ENCODE measurements at regions not wholly inside any gene's neighbourhood (a gene's known extent, or its start where the extent isn't known, plus 50 kb on each side); places are given as distances from the start of the nearest gene placed in this dataset.
"Not testable (repeated sequence)": the region's sequence is repeated elsewhere in the genome, so short reads cannot be mapped to it uniquely, and the experiment has no call there.

DNA sequence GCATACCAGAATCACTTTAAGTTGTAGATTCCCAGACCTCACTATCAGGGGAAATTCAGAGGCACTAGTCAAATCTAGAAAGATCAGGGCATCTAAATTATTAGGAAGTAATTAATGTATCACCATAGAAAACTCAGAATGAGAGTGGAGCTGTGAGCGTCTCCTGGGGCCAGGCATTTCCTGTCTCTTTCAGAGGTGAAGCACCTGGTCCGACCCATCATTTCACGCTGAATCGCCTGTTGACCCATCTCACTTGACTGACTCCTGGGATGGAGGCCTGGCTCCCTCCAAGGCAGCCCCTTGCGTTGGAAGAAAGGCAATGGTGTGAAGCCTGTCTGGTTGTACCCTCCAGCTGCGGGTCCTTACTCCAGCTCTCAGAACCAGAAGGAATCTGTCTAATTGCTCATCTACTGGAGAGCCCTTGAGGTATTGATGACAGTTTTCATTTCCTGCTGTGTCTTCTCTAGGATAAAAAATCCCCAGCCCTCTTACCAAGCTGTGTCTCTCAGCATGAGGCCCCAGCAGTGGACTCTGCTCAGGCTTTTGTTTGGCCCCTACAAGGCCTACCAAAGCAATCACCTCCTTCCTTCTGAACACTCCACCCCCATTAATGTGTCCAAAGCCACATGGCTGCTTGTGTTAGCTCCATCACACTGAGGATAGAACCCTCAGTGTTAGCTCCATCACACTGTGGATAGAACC, 93.2 kb upstream of the SYT13 start:
- no peak for DNase-seq

DNA sequence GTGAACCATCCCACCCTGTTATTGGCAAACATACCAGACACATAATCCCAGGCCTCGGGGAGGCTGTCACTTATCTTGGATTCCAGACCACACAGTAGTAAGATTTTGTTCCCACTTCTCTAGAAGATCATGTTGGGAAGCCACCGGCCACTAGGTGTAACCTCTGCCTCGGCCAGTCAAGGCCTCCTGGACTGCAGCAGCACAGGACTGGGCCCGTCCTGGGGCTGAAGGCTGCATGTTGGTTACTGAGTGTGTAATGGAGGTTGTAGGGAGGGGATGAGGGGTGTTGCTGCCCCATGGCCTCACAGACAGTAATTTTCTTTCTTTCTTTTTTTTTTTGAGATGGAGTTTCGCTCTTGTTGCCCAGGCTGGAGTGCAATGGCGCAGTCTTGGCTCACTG, 92.4 kb upstream of the SYT13 start:
- no peak for DNase-seq

GRCh38 chr11:45374653-45375059, 88.5 kb upstream of the SYT13 start:
- DNase-seq = no peak

DNA sequence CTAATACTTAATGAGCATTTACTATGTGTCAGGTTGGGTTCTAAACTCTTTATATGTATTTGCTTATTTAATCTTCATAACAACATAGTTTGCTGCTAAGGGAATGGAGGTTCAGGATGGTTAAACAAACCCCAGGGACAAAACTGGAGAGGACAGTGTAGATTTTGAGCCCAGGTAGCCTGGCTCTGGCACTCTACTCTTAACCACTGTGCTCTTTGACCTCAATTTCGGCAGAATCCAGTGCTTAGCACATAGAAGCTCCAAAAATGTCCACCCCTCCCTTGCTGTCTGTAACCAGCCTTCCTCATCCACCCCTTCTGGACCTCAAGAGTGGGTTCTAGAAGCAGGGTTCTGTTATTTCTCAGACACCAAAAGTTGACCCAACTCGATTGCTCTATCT, 88.0 kb upstream of the SYT13 start:
- DNase-seq = no peak

DNA sequence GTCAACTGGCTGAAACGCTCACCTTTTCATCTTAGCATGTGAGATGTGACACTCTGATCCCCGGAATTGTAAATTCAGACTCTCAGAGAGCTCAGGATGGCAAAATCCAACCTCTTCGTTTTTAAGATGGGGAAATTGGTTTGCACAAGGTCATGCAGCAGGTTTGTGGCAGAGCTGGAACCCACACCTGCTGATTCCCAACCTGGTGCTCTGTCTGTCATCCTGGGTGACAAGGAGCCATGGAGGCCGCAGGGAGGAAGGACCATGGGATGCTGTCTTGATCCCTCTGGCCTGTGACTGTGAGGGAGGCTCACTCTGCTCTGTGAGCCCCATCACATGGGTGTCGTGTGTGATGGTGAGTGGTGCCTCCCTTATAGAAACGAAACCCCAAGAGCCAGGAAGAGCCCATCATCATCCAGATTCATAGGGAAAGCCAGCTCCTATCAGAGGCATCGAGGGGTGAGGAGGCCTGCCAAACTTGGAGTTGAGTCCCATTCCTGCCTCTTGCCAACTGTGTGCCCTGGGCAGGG, 87.4 kb upstream of the SYT13 start:
- DNase-seq = no peak

DNA sequence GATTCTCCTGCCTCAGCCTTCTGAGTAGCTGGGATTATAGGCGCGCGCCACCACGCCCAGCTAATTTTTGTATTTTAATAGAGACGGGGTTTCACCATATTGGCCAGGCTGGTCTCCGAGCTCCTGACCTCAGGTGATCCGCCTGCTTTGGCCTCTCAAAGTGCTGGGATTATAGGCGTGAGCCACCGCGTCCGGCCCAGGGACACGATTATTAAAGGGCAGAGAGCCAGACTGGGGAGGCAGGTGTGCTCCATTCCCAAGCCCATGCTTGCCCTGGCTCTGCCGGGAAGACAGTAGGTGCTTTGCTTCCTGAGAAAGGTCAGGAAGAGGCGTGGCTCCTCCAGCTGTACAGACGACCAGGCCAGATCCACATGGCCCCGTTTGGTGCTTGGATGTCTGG, 86.3 kb upstream of the SYT13 start:
- not testable (repeated sequence) for DNase-seq

GRCh38 chr11:45371251-45372115, 85.3 kb upstream of the SYT13 start:
- DNase-seq = peak; percentile 38

- DNase-seq = no peak
Measured at GRCh38 chr11:45369313-45369712, 83.2 kb upstream of the SYT13 start.

- no peak for DNase-seq
Measured at GRCh38 chr11:45368697-45369096, 82.6 kb upstream of the SYT13 start.

DNA sequence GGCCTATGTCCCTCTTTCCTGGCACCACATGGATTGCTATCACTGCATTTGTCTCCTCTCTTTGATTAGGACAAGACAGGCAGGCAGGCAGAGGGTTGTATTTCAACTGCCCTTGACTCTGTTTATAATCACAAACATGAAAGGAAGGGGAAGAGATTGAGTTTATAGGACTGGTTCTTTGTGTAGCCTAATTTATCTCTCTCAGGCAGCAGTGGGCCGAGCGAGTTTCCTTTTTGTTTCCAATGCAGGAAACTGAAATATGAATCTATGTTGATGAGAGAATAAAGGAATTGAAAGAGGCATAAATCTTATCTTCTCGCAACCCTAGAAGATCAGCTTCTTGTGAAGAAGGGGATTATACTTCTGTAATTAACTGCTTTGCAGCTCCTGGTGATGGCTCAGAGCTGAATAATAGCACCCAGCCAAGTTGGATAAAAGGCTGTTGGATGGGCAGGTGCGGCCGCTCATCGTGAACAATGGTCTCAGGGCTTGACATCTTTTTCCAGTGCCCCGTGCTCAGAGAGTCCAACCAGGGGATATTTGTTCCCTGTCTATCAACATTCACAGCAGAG, 80.6 kb upstream of the SYT13 start:
- DNase-seq = no peak

DNA sequence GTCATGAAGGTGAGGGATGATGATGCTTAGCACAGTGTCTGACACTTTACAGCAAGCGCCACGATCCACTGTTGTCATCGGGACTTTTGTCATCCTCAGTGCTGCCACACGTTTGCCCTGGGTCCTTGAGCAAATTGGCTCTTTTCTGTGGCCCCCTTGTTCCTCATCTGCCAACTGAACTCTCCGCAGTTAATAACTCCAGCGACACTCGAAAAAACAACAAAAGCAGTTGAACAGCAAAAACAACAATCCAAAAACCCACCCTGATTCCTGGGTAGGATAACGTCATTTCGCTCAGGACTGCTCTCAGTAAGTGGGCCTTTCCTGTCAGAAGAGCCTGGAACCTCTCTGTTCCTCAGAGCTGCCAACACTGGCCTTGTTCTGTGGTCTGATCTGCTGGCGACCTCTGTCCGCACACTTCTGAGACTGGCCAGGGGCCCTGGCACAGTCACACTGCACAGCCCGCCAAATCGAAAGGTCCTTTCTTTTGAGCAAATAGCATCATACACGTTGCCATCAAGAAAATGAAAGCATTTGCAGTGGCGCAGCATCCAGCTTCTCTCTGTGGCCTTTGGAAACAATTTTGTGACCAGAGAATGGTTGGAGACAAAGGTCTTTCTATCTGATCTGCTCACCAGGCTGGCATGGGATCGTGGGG, 79.9 kb upstream of the SYT13 start:
- DNase-seq = no peak

GRCh38 chr11:45362636-45363035, 76.5 kb upstream of the SYT13 start:
- DNase-seq = no peak

DNA sequence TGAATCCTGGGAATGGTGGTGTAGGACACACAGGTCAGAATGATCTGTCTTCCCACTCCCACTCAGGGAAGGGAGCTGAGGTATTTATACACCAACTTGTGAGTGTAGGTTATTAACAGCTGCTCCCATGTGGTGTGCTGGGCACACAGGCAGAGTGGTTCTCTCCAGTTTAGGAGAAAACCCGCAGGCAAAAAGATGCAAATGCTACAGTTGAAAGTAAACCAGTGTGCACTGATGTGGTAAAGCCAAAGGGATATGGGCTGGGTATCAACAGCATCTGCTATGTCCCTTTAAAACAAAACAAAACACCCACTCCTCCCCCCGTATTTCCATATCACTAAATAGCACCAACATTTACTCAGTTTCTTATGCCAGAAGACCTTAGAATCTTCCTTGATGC, 75.4 kb upstream of the SYT13 start:
- DNase-seq = no peak

DNA sequence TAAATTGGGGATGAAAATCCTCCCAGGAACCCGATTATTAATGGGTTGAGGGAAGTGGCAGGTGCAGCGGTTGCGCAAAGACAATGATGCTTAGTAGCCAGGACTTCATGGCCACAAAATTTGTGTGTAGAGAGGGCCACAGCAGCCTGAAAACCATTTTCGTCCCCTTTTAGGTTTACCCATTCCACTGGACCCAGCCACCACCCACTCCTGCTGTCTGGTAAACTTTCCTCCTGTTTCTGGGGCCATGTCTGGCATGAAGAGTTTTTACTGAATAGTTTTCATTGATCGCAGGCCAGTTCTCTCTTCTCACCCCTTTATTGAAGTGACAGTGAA, 69.5 kb upstream of the SYT13 start:
- DNase-seq = no peak

GRCh38 chr11:45354976-45355705, 69.0 kb upstream of the SYT13 start:
- peak; percentile 85 for DNase-seq

DNA sequence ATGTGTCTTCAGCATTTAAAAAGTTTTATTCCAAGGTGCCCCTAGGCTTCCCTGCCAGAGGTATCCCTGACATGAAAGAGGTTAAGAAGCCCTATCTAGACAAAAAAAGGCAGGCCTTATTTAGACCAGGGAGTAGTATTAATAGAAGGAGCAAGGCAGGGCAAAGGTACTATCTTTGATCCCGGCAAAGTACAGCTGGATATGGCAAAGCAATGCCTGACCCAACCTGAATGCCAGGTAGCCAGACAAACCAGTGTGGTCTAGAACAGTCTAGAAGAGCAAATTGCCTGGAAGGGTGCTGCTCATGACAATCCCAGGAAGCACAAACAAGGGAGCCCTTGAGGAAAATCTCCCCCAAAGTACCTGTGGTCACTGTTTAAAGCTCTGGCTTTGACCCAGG, 62.6 kb upstream of the SYT13 start:
- no peak for DNase-seq

GRCh38 chr11:45347348-45348082, 61.4 kb upstream of the SYT13 start:
- DNase-seq = no peak

- no peak for DNase-seq
Measured at GRCh38 chr11:45345491-45345890, 59.4 kb upstream of the SYT13 start.

DNA sequence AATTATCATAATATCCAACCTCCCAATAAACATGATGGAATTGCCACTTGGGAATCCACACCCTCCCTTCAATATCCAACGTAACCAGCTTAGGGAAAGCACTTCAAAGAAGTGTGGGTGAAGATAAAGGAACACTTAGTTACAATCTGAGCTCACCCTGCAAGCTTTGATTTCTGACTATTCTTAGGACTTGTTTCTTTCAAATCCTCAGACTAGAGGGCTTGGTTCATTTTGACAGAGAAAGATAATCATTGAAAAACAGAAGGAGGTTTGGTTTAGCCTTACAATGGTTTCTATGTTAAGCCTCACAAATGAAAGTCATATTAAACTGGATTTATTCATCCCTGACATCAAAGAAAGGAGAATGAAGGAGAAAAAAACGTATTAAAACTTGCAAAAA, 57.9 kb upstream of the SYT13 start:
- DNase-seq = no peak

- no peak for DNase-seq
Measured at GRCh38 chr11:45343444-45343843, 57.3 kb upstream of the SYT13 start.

GRCh38 chr11:45341372-45341771, 55.2 kb upstream of the SYT13 start:
- no peak for DNase-seq
